HG02642 (cell line): ENCODE measurements at regions not wholly inside any gene's neighbourhood (a gene's known extent, or its start where the extent isn't known, plus 50 kb on each side); places are given as distances from the start of the nearest gene placed in this dataset.
A peak's percentile ranks its signal among the peaks of the same experiment; 100 is the strongest.
"Not testable (repeated sequence)": the region's sequence is repeated elsewhere in the genome, so short reads cannot be mapped to it uniquely, and the experiment has no call there.

Experiments
- ATAC-seq: cut with Tn5 transposase; IDR thresholded peaks from one replicate; pipeline ENCODE4 v1.9.1; 2021; ENCODE audit warnings: mild to moderate bottlenecking; ENCODE audit not compliant: unreplicated experiment, poor library complexity

- ATAC-seq = not testable (repeated sequence)
Measured at GRCh38 chr6:73990609-73991238, 294.7 kb downstream of the CD109 start.

- ATAC-seq = no peak
Measured at GRCh38 chr6:73989428-73989827, 293.4 kb downstream of the CD109 start.

- ATAC-seq = no peak
Measured at GRCh38 chr6:73985891-73986290, 289.9 kb downstream of the CD109 start.

GRCh38 chr6:73984571-73985210 is 288.7 kb downstream of the CD109 start:
- ATAC-seq = no peak

- ATAC-seq = no peak
Measured at GRCh38 chr6:73983367-73983766, 287.4 kb downstream of the CD109 start.

GRCh38 chr6:73980096-73980495 is 284.1 kb downstream of the CD109 start:
- no peak for ATAC-seq

GRCh38 chr6:73978330-73978729 is 282.3 kb downstream of the CD109 start:
- ATAC-seq = no peak

GRCh38 chr6:73972518-73972917 is 276.5 kb downstream of the CD109 start:
- ATAC-seq = not testable (repeated sequence)

- peak; percentile 51 for ATAC-seq
Measured at GRCh38 chr6:73969971-73970970, 274.3 kb downstream of the CD109 start.

GRCh38 chr6:73968221-73968757 is 272.3 kb downstream of the CD109 start:
- no peak for ATAC-seq

- ATAC-seq = no peak
Measured at GRCh38 chr6:73965539-73966029, 269.6 kb downstream of the CD109 start.

GRCh38 chr6:73964241-73964854 is 268.3 kb downstream of the CD109 start:
- no peak for ATAC-seq

- no peak for ATAC-seq
Measured at GRCh38 chr6:73962884-73963283, 266.9 kb downstream of the CD109 start.

GRCh38 chr6:73956305-73956704 is 260.3 kb downstream of the CD109 start:
- no peak for ATAC-seq

GRCh38 chr6:73955800-73956199 is 259.8 kb downstream of the CD109 start:
- ATAC-seq = no peak

- ATAC-seq = no peak
Measured at GRCh38 chr6:73954881-73955280, 258.9 kb downstream of the CD109 start.

GRCh38 chr6:73951183-73951582 is 255.2 kb downstream of the CD109 start:
- ATAC-seq = no peak

- no peak for ATAC-seq
Measured at GRCh38 chr6:73943930-73944652, 248.1 kb downstream of the CD109 start.

- no peak for ATAC-seq
Measured at GRCh38 chr6:73943411-73943810, 247.4 kb downstream of the CD109 start.
